ENCODE measurements at regions not wholly inside any gene's neighbourhood (a gene's known extent, or its start where the extent isn't known, plus 50 kb on each side); places are given as distances from the start of the nearest gene placed in this dataset.

- TF ChIP-seq POLR2A (IDR thresholded peaks at IDR 0.05) (no peak), CTCF (IDR thresholded peaks at IDR 0.05 in 8 of 11, conservative IDR thresholded peaks at IDR 0.05 in 3 of 11) (no peak), POLR2AphosphoS5 (IDR thresholded peaks at IDR 0.05) (no peak)
Measured at GRCh38 chr12:108414021-108414420, 74.9 kb upstream of the CMKLR1 start.

Data from spleen (tissue), 7 donors.